SU-DHL-6 (cell line): ENCODE measurements at regions not wholly inside any gene's neighbourhood (a gene's known extent, or its start where the extent isn't known, plus 50 kb on each side); places are given as distances from the start of the nearest gene placed in this dataset.

Experiments
- H2AFZ ChIP-seq: fragments of 200-600 bp; sonication (generic); 2 replicates; pipeline ENCODE4 v1.6.1; 2014; ENCODE audit warnings: low read depth, mild to moderate bottlenecking, moderate library complexity, mixed read lengths, antibody characterized with exemption, low read length; ENCODE audit not compliant: severe bottlenecking
- H3F3A ChIP-seq: fragments of 200-600 bp; shearing (Covaris generic); 2 replicates; pipeline ENCODE4 v1.6.0; 2016; ENCODE audit warnings: antibody characterized with exemption, mild to moderate bottlenecking; ENCODE audit not compliant: insufficient read depth
- H3K27ac ChIP-seq: fragments of 200-600 bp; sonication (generic); 2 replicates; pipeline ENCODE4 v1.5.1; 2016; ENCODE audit warnings: low read depth, mild to moderate bottlenecking, low read length, moderate library complexity, mixed read lengths
- H3K27me3 ChIP-seq: fragments of 200-600 bp; sonication (generic), shearing (Covaris generic); 2 replicates; pipeline ENCODE4 v1.6.0; 2014; ENCODE audit warnings: mild to moderate bottlenecking, low read length
- H3K36me3 ChIP-seq: fragments of 200-600 bp; sonication (generic); 2 replicates; pipeline ENCODE4 v1.6.1; 2014; ENCODE audit warnings: mild to moderate bottlenecking, low read length, mixed read lengths
- H3K4me2 ChIP-seq: fragments of 300-600, 200-600 bp; shearing (Covaris generic), sonication (generic); 2 replicates; pipeline ENCODE4 v1.6.0; 2014; ENCODE audit warnings: low read length, low read depth, mild to moderate bottlenecking; ENCODE audit not compliant: poor library complexity, severe bottlenecking
- H3K4me3 ChIP-seq: fragments of 200-600 bp; sonication (generic); 2 replicates; pipeline ENCODE4 v1.5.1; 2014; ENCODE audit warnings: antibody characterized with exemption, low read length, mild to moderate bottlenecking, mixed read lengths; ENCODE audit not compliant: insufficient read depth, poor library complexity, severe bottlenecking
- H3K79me2 ChIP-seq: fragments of 200-600 bp; sonication (generic); 2 replicates; pipeline ENCODE4 v1.6.1; 2014; ENCODE audit warnings: mild to moderate bottlenecking, low read length, moderate library complexity; ENCODE audit not compliant: insufficient read depth
- H3K9ac ChIP-seq: fragments of 200-600 bp; sonication (generic); 2 replicates; pipeline ENCODE4 v1.7.0; 2014; ENCODE audit warnings: mild to moderate bottlenecking, low read length
- H3K9me2 ChIP-seq: fragments of 200-600 bp; sonication (generic); replicated peaks from 2 replicates; pipeline ENCODE4 v1.6.1; 2014; ENCODE audit warnings: low read length; ENCODE audit not compliant: insufficient read depth
- H3K9me3 ChIP-seq: fragments of 200-600 bp; sonication (generic); 2 replicates; pipeline ENCODE4 v1.6.1; 2014; ENCODE audit warnings: low read length, mixed read lengths; ENCODE audit not compliant: insufficient read depth
- H4K20me1 ChIP-seq: fragments of 200-600 bp; sonication (generic); 2 replicates; pipeline ENCODE4 v1.6.1; 2014; ENCODE audit warnings: low read depth, mild to moderate bottlenecking, antibody characterized with exemption, low read length, moderate library complexity, mixed read lengths
- CTCF ChIP-seq: fragments of 200-600 bp; sonication (generic); IDR thresholded peaks from one replicate; pipeline ENCODE4 v1.5.1; 2017; ENCODE audit warnings: antibody characterized with exemption, mild to moderate bottlenecking, low read length, moderate library complexity; ENCODE audit not compliant: insufficient read depth, poor library complexity, severe bottlenecking
- EZH2phosphoT487 ChIP-seq: fragments of 200-600 bp; sonication (generic), shearing (Covaris generic); conservative IDR thresholded peaks from 2 replicates; pipeline ENCODE4 v1.6.1; 2018; ENCODE audit warnings: mild to moderate bottlenecking, antibody characterized with exemption, low read length, moderate library complexity, mixed read lengths

GRCh38 chr12:78519422-78519821 lies 345.2 kb upstream of the SYT1 start:
- no peaks in the 10 kb centered on the region for H3K27me3 ChIP-seq
- TF ChIP-seq CTCF: no peak
- no peak for TF ChIP-seq EZH2phosphoT487

GRCh38 chr12:78530100-78530765 lies 334.3 kb upstream of the SYT1 start:
- Histone ChIP-seq H3F3A (no peaks in the 10 kb centered on the region), H3K36me3 (no peaks in the 10 kb centered on the region), H3K27ac (no peak overlapping the region), H3K27me3 (no peaks in the 10 kb centered on the region), H3K9me2 (no peaks in the 10 kb centered on the region), H3K9ac (no peak overlapping the region), H4K20me1 (no peaks in the 10 kb centered on the region), H3K9me3 (no peaks in the 10 kb centered on the region), H3K79me2 (no peaks in the 10 kb centered on the region), H3K4me3 (no peak overlapping the region), H3K4me2 (no peak overlapping the region), H2AFZ (no peak overlapping the region)
- TF ChIP-seq EZH2phosphoT487 (no peak), CTCF (no peak)

More at GRCh38 chr12:78519422-78519821, 345.2 kb upstream of the SYT1 start:
- Histone ChIP-seq H3K4me2 (no peak overlapping the region), H3K36me3 (no peaks in the 10 kb centered on the region), H3K9ac (no peak overlapping the region), H3K9me3 (no peaks in the 10 kb centered on the region), H3K79me2 (no peaks in the 10 kb centered on the region), H3F3A (no peaks in the 10 kb centered on the region), H4K20me1 (no peaks in the 10 kb centered on the region), H3K9me2 (no peaks in the 10 kb centered on the region), H3K4me3 (no peak overlapping the region), H3K27ac (no peak overlapping the region), H2AFZ (no peak overlapping the region)

- no peak overlapping the region for H3K4me2 ChIP-seq
These were observed 332.6 kb upstream of the SYT1 start for GRCh38 chr12:78531831-78532458.

More at GRCh38 chr12:78531831-78532458, 332.6 kb upstream of the SYT1 start:
- H3K9ac ChIP-seq: no peak overlapping the region
- no peaks in the 10 kb centered on the region for H3K79me2 ChIP-seq
- H3K27me3 ChIP-seq: no peaks in the 10 kb centered on the region
- H4K20me1 ChIP-seq: no peaks in the 10 kb centered on the region
- H2AFZ ChIP-seq: no peak overlapping the region
- H3K9me3 ChIP-seq: no peaks in the 10 kb centered on the region
- no peaks in the 10 kb centered on the region for H3K9me2 ChIP-seq
- no peaks in the 10 kb centered on the region for H3K36me3 ChIP-seq
- H3K27ac ChIP-seq: no peak overlapping the region
- no peak overlapping the region for H3K4me3 ChIP-seq
- no peaks in the 10 kb centered on the region for H3F3A ChIP-seq
- TF ChIP-seq CTCF (no peak), EZH2phosphoT487 (no peak)
